ENCODE measurements at regions not wholly inside any gene's neighbourhood (a gene's known extent, or its start where the extent isn't known, plus 50 kb on each side); places are given as distances from the start of the nearest gene placed in this dataset.

DNA sequence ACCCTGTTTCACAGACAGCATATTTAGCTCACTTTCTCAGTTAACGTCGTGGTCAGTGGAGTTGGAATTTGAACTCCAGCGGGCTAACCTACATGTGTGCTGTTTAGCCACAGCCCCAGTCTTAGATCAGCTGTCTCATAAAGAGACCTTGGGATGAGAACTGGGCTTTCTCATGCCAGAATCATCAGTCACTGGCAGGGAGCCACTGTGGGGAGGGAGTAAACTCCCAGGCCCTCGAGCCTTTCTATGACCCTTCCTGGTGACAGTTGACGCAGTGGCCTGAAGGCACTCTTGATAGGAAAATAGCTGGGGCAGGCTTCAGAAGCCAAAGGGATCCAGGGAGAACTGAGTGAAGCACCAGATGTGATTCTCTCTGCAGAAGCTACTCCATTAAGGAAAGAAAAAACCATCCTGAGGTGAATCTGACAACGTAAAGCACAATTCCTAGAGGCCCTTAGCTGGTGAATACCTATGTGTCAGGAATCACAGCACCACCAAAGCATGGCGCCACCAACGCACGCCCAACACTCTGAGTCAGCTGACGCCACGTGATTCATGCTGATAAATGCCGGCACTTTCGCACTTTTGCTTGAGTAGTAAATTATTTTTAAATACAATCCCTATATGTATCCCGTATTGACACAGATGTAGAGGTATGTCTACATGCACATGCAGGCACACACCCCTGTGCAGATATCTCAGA lies 279.6 kb upstream of the TMEM132C start:
- H3K4me1 ChIP-seq (ENCODE audit: control insufficient read depth, insufficient read depth, low read length), result no peaks in the 10 kb centered on the region
- WGBS (ENCODE audit: insufficient coverage), result 91% methylated on average over 12 of the region's 14 CpGs
- ATAC-seq, result no peak
- intact Hi-C loops (cut with micrococcal nuclease), result no loop called here
- no peaks in the 10 kb centered on the region for H3K9me3 ChIP-seq (ENCODE audit: control insufficient read depth, insufficient read depth, low read length)
- Mint-ChIP-seq H3K27me3 (ENCODE audit: low read depth in 2 of 2) (no peaks in the 10 kb centered on the region), H3K36me3 (no peaks in the 10 kb centered on the region), H3K9me3 (peaks cover 0 to 2% of the 10 kb centered on the region in 2 donors), H3K4me3 (no peak overlapping the region), H3K4me1 (no peaks in the 10 kb centered on the region), H3K27ac (no peak overlapping the region)
- H3K27me3 ChIP-seq (ENCODE audit: control insufficient read depth, insufficient read depth, low read length), result no peaks in the 10 kb centered on the region
- TF ChIP-seq, protein P1, sequence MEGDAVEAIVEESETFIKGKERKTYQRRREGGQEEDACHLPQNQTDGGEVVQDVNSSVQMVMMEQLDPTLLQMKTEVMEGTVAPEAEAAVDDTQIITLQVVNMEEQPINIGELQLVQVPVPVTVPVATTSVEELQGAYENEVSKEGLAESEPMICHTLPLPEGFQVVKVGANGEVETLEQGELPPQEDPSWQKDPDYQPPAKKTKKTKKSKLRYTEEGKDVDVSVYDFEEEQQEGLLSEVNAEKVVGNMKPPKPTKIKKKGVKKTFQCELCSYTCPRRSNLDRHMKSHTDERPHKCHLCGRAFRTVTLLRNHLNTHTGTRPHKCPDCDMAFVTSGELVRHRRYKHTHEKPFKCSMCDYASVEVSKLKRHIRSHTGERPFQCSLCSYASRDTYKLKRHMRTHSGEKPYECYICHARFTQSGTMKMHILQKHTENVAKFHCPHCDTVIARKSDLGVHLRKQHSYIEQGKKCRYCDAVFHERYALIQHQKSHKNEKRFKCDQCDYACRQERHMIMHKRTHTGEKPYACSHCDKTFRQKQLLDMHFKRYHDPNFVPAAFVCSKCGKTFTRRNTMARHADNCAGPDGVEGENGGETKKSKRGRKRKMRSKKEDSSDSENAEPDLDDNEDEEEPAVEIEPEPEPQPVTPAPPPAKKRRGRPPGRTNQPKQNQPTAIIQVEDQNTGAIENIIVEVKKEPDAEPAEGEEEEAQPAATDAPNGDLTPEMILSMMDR (IDR thresholded peaks at IDR 0.05), result no peak
- no peaks in the 10 kb centered on the region for H3K36me3 ChIP-seq (ENCODE audit: control insufficient read depth, insufficient read depth, low read length)
- H3K27ac ChIP-seq (ENCODE audit: low read length), result no peak overlapping the region
- no peak for DNase-seq
- H3K4me3 ChIP-seq (ENCODE audit: low read length), result no peak overlapping the region

DNA sequence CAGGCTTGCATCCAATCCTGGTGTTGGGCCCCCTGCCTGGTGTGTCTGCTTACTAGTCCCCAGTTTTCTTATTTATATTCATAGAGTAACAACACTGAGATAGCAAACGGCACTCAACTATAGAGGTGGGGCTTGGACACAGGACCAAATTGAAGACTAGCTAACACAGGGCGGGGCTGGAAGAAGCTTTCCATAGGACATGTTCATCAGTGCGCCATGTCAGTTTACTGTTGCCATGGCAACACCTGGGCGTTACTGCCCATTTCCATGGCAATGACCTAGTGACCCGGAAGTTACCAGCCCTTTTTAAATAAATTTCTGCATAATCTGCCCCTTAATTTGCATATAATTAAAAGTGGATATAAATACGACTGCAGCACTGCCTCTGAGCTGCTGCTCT lies 275.5 kb upstream of the TMEM132C start:
- 91% methylated on average over 6 of the region's 6 CpGs for WGBS (ENCODE audit: insufficient coverage)

DNA sequence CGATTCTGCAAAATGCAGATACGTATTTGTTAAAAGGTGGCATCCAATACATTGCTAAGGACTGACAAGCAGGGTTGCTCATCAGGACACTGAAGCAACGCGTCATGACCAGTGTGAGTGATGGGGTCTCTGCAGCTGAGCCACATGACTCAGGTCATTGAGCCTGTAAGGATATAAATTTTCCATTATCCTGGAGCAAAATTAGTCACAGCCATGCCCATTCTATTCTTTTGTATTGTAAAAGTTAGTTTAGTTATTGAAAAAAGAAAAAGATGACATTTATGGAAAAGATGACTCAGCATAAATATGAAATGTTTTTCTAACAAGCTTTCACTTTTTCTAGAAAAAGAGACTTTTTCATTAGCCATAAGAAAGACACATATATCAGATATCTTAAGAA lies 268.0 kb upstream of the TMEM132C start:
- Histone ChIP-seq H3K27me3 (ENCODE audit: control insufficient read depth, insufficient read depth, low read length) (no peaks in the 10 kb centered on the region), H3K27ac (ENCODE audit: low read length) (no peak overlapping the region), H3K36me3 (ENCODE audit: control insufficient read depth, insufficient read depth, low read length) (no peaks in the 10 kb centered on the region), H3K4me1 (ENCODE audit: control insufficient read depth, insufficient read depth, low read length) (no peaks in the 10 kb centered on the region), H3K9me3 (ENCODE audit: control insufficient read depth, insufficient read depth, low read length) (no peaks in the 10 kb centered on the region), H3K4me3 (ENCODE audit: low read length) (no peak overlapping the region)
- H3K9me3 Mint-ChIP-seq, result peaks cover 2 to 8% of the 10 kb centered on the region in 2 donors
- 88% methylated on average over 4 of the region's 4 CpGs for WGBS (ENCODE audit: insufficient coverage)
- H3K4me3 Mint-ChIP-seq, result no peak overlapping the region
- no peaks in the 10 kb centered on the region for H3K27me3 Mint-ChIP-seq (ENCODE audit: low read depth in 2 of 2)
- intact Hi-C loops (cut with micrococcal nuclease), result no loop called here
- H3K27ac Mint-ChIP-seq, result no peak overlapping the region
- ATAC-seq (no peak), DNase-seq (no peak)
- TF ChIP-seq, protein P1 (IDR thresholded peaks at IDR 0.05), result no peak
- no peaks in the 10 kb centered on the region for H3K36me3 Mint-ChIP-seq
- no peaks in the 10 kb centered on the region for H3K4me1 Mint-ChIP-seq

More for the DNA sequence above, 275.5 kb upstream of the TMEM132C start:
- H3K9me3 ChIP-seq (ENCODE audit: control insufficient read depth, insufficient read depth, low read length), result peaks cover 4% of the 10 kb centered on the region
- no peak overlapping the region for H3K4me3 ChIP-seq (ENCODE audit: low read length)
- Mint-ChIP-seq H3K27ac (no peak overlapping the region), H3K4me3 (no peak overlapping the region), H3K4me1 (no peaks in the 10 kb centered on the region), H3K36me3 (no peaks in the 10 kb centered on the region), H3K27me3 (ENCODE audit: low read depth in 2 of 2) (no peaks in the 10 kb centered on the region), H3K9me3 (peaks cover 2 to 5% of the 10 kb centered on the region in 2 donors)
- no peak for ATAC-seq
- TF ChIP-seq, protein P1 (IDR thresholded peaks at IDR 0.05), result no peak
- no peak overlapping the region for H3K27ac ChIP-seq (ENCODE audit: low read length)
- intact Hi-C loops (cut with micrococcal nuclease), result no loop called here
- no peaks in the 10 kb centered on the region for H3K27me3 ChIP-seq (ENCODE audit: control insufficient read depth, insufficient read depth, low read length)
- no peaks in the 10 kb centered on the region for H3K36me3 ChIP-seq (ENCODE audit: control insufficient read depth, insufficient read depth, low read length)
- H3K4me1 ChIP-seq (ENCODE audit: control insufficient read depth, insufficient read depth, low read length), result no peaks in the 10 kb centered on the region
- DNase-seq, result no peak

DNA sequence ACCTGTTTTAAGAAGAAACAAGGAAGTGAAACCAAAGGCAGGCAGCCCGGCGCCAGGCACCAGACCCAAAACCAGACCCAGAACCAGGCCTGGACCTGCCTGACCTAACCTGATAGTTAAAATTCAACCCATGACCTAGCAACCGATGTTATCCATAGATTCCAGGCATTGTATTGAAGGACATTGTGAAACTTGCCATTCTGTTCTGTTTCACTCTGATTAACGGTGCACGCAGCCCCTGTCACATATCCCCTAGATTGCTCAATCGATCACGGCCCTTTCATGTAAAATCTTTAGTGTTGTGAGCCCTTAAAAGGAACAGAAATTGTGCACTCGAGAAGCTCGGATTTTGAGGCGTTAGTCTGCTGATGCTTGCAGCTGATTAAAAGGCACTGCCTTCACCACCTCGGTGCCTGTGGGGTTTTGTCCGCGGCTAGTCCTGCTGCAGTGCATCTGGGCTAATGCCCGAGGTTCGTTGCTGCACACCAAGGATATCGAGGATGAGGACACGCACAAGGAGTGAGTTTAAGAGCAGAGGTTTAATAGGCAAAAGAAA lies 262.5 kb upstream of the TMEM132C start:
- TF ChIP-seq, protein P1 (IDR thresholded peaks at IDR 0.05), result no peak
- 90% methylated on average over 17 of the region's 17 CpGs for WGBS (ENCODE audit: insufficient coverage)
- Mint-ChIP-seq H3K27ac (no peak overlapping the region), H3K27me3 (ENCODE audit: low read depth in 2 of 2) (no peaks in the 10 kb centered on the region), H3K36me3 (no peaks in the 10 kb centered on the region), H3K9me3 (peaks cover 0 to 3% of the 10 kb centered on the region in 2 donors), H3K4me3 (no peak overlapping the region), H3K4me1 (no peaks in the 10 kb centered on the region)
- H3K4me1 ChIP-seq (ENCODE audit: control insufficient read depth, insufficient read depth, low read length), result no peaks in the 10 kb centered on the region
- no peaks in the 10 kb centered on the region for H3K36me3 ChIP-seq (ENCODE audit: control insufficient read depth, insufficient read depth, low read length)
- H3K9me3 ChIP-seq (ENCODE audit: control insufficient read depth, insufficient read depth, low read length), result no peaks in the 10 kb centered on the region
- no peaks in the 10 kb centered on the region for H3K27me3 ChIP-seq (ENCODE audit: control insufficient read depth, insufficient read depth, low read length)
- intact Hi-C loops (cut with micrococcal nuclease), result no loop called here
- H3K27ac ChIP-seq (ENCODE audit: low read length), result no peak overlapping the region
- H3K4me3 ChIP-seq (ENCODE audit: low read length), result no peak overlapping the region
- ATAC-seq (no peak), DNase-seq (no peak)

Measured in natural killer cell (primary cell).